ENCODE measurements at regions not wholly inside any gene's neighbourhood (a gene's known extent, or its start where the extent isn't known, plus 50 kb on each side); places are given as distances from the start of the nearest gene placed in this dataset.

DNA sequence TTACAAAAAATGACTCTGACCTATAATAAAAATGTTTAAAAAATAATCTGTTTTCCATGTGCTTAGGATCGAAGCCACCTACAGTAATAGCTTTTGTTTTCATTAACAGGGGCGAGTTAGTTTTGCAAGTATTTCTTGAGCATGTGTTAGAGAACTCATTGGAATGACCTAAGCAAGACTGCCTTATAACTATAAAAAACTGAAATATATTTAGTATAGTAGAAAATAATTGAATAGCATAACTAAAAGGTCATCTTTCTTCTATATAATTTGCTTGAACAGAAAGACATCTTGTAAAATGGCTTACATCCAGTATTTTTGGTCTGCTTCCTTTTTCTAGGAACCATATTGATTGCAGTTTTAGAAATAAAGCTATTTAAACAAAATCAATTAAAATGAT lies 241.5 kb upstream of the NRIP1 start (continued):
- TF ChIP-seq, protein P1, sequence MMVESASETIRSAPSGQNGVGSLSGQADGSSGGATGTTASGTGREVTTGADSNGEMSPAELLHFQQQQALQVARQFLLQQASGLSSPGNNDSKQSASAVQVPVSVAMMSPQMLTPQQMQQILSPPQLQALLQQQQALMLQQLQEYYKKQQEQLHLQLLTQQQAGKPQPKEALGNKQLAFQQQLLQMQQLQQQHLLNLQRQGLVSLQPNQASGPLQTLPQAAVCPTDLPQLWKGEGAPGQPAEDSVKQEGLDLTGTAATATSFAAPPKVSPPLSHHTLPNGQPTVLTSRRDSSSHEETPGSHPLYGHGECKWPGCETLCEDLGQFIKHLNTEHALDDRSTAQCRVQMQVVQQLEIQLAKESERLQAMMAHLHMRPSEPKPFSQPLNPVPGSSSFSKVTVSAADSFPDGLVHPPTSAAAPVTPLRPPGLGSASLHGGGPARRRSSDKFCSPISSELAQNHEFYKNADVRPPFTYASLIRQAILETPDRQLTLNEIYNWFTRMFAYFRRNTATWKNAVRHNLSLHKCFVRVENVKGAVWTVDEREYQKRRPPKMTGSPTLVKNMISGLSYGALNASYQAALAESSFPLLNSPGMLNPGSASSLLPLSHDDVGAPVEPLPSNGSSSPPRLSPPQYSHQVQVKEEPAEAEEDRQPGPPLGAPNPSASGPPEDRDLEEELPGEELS (CRISPR knock-in tag; IDR thresholded peaks at IDR 0.05; ENCODE audit: borderline replicate concordance): no peak
- TF ChIP-seq, protein P2, sequence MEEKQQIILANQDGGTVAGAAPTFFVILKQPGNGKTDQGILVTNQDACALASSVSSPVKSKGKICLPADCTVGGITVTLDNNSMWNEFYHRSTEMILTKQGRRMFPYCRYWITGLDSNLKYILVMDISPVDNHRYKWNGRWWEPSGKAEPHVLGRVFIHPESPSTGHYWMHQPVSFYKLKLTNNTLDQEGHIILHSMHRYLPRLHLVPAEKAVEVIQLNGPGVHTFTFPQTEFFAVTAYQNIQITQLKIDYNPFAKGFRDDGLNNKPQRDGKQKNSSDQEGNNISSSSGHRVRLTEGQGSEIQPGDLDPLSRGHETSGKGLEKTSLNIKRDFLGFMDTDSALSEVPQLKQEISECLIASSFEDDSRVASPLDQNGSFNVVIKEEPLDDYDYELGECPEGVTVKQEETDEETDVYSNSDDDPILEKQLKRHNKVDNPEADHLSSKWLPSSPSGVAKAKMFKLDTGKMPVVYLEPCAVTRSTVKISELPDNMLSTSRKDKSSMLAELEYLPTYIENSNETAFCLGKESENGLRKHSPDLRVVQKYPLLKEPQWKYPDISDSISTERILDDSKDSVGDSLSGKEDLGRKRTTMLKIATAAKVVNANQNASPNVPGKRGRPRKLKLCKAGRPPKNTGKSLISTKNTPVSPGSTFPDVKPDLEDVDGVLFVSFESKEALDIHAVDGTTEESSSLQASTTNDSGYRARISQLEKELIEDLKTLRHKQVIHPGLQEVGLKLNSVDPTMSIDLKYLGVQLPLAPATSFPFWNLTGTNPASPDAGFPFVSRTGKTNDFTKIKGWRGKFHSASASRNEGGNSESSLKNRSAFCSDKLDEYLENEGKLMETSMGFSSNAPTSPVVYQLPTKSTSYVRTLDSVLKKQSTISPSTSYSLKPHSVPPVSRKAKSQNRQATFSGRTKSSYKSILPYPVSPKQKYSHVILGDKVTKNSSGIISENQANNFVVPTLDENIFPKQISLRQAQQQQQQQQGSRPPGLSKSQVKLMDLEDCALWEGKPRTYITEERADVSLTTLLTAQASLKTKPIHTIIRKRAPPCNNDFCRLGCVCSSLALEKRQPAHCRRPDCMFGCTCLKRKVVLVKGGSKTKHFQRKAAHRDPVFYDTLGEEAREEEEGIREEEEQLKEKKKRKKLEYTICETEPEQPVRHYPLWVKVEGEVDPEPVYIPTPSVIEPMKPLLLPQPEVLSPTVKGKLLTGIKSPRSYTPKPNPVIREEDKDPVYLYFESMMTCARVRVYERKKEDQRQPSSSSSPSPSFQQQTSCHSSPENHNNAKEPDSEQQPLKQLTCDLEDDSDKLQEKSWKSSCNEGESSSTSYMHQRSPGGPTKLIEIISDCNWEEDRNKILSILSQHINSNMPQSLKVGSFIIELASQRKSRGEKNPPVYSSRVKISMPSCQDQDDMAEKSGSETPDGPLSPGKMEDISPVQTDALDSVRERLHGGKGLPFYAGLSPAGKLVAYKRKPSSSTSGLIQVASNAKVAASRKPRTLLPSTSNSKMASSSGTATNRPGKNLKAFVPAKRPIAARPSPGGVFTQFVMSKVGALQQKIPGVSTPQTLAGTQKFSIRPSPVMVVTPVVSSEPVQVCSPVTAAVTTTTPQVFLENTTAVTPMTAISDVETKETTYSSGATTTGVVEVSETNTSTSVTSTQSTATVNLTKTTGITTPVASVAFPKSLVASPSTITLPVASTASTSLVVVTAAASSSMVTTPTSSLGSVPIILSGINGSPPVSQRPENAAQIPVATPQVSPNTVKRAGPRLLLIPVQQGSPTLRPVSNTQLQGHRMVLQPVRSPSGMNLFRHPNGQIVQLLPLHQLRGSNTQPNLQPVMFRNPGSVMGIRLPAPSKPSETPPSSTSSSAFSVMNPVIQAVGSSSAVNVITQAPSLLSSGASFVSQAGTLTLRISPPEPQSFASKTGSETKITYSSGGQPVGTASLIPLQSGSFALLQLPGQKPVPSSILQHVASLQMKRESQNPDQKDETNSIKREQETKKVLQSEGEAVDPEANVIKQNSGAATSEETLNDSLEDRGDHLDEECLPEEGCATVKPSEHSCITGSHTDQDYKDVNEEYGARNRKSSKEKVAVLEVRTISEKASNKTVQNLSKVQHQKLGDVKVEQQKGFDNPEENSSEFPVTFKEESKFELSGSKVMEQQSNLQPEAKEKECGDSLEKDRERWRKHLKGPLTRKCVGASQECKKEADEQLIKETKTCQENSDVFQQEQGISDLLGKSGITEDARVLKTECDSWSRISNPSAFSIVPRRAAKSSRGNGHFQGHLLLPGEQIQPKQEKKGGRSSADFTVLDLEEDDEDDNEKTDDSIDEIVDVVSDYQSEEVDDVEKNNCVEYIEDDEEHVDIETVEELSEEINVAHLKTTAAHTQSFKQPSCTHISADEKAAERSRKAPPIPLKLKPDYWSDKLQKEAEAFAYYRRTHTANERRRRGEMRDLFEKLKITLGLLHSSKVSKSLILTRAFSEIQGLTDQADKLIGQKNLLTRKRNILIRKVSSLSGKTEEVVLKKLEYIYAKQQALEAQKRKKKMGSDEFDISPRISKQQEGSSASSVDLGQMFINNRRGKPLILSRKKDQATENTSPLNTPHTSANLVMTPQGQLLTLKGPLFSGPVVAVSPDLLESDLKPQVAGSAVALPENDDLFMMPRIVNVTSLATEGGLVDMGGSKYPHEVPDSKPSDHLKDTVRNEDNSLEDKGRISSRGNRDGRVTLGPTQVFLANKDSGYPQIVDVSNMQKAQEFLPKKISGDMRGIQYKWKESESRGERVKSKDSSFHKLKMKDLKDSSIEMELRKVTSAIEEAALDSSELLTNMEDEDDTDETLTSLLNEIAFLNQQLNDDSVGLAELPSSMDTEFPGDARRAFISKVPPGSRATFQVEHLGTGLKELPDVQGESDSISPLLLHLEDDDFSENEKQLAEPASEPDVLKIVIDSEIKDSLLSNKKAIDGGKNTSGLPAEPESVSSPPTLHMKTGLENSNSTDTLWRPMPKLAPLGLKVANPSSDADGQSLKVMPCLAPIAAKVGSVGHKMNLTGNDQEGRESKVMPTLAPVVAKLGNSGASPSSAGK (IDR thresholded peaks at IDR 0.05): no peak
- no peak for TF ChIP-seq ETV6 (IDR thresholded peaks at IDR 0.05; ENCODE audit: borderline replicate concordance in 1 of 2, low read depth in 2 of 2, low read length in 1 of 2)
- no peak for TF ChIP-seq ETV6 (CRISPR knock-in tag; IDR thresholded peaks at IDR 0.05; ENCODE audit: borderline replicate concordance)
- no peak for TF ChIP-seq HCFC1 (IDR thresholded peaks at IDR 0.05; ENCODE audit: low read depth, low read length)
- no peak for TF ChIP-seq TCFL5 (CRISPR knock-in tag; conservative IDR thresholded peaks at IDR 0.05)
